Stimulated activated naive CD4-positive, alpha-beta T cell (primary cell): ENCODE measurements at regions not wholly inside any gene's neighbourhood (a gene's known extent, or its start where the extent isn't known, plus 50 kb on each side); places are given as distances from the start of the nearest gene placed in this dataset.
"Not testable (repeated sequence)": the region's sequence is repeated elsewhere in the genome, so short reads cannot be mapped to it uniquely, and the experiment has no call there.

Experiments used
- DNase-seq, 6 experiments: peaks; one replicate each; lab custom pipeline; 2025; lab: John Stamatoyannopoulos, UW

DNA sequence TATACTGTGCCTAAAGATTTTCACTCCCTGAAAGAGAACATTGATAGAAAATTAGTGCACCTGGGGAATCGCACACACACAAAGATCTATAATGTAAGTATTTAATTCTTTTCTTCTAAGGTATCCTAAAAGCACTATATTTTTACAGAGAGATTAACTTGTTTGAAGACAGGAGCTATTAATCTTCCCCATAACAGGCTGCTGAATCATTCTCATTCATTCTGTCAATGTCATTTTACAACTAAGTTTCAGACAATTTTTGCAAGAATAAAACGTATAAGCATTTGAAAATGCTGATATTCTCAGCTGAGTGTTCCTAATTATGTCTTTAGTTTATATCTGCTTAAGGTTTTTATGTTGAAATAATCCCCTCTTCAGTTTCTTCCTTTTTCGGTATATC lies 776.7 kb downstream of the NXPH1 start:
- DNase-seq: no peak

- DNase-seq: no peak
Measured at GRCh38 chr7:9217204-9217603, 783.8 kb downstream of the NXPH1 start.

DNA sequence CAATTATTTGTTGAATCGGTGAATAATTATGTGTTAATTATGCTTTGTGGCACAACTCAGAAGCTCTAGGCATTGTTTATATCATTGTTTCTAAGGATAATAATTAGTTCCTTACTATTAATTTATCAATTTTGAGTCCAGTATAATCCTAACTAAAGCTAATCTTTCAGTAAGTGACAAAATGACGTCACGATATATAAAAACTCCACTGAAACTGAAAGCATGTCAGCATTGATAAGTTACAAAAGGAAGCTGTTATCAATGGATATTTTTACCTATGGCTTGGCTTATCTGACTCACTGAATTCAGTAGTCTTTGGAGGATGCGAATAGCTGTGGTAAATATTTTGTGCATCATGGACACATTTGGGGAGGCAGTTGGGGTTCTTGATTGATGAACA lies 793.1 kb downstream of the NXPH1 start:
- DNase-seq: no peak

- DNase-seq: no peak
Measured at GRCh38 chr7:9231630-9232121, 798.3 kb downstream of the NXPH1 start.

GRCh38 chr7:9240001-9240400 lies 806.6 kb downstream of the NXPH1 start:
- DNase-seq: no peak

DNA sequence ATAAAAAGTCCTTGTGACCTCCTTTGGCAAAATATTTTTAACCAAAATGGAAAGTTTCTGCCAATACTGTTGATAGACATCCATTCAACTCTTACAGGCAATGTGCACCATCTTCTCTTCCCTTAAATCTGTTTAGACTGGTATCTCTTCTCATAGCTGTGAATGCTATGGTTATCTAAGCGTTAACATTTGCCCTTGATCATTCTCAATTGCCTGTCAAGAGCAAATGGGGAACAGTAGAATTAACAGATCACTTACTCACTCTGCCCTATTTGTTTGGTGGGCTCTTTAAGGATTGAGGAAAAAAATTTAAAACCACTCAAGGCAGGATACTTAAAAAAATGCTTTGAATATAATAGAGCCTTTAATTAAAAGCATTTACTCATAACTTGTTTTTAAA lies 808.4 kb downstream of the NXPH1 start:
- DNase-seq: no peak

DNA sequence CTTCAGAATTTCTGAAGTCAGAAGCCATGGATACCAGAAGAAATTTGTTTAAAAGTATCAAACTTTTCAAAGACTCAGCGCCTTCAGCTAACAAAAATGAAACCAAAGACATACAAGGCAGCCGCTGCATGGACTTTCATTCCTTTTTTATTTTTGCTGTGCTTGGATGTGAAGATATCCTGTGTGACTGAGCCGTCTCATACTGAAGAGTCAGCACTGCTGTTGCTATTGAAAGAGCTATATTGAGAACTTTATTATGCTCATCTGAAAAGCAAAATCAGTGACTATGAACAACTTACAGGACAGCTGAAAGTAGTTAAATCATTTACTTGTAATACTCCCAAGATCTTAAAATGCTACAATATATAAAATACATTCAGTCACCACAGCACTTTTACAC lies 809.2 kb downstream of the NXPH1 start:
- DNase-seq: no peak

DNA sequence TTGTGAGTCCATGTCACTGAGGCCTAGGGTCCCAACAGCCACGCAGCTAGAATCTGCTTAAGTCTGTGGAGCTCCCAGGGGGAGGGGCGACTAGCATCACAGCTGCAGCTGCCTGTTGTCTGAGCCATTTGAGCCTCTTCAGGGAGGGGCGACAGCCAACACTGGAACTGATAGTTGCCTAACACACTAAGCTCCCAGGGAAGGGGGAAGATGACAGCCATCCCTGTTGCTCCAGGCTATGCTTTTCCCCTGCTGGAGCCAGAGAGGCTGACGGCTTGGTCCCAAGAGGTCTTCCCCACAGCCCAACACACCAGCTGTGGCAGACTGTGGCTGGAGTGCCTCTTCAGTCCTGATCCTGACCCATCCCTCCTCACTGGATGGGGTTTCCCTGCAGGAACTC lies 817.5 kb downstream of the NXPH1 start:
- no peak for DNase-seq

DNA sequence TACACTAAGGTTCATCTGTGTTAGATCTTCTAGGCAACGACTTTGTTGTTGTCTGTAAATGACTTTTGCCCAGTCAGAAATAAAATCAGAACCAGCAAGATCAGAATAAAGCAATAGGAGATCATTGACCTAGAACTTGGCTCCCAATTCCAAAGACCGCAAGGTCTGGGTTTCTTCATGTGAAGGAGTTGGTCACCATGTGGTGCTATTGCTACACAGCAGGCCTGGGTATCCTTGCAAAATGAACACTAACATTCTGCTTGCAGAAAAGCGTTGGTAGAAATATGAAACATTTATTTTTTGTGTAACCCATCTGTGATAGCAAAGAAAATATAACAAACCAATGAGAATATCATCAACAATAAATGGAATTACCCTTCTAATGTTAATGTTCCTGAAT lies 831.0 kb downstream of the NXPH1 start:
- DNase-seq: no peak

- DNase-seq: no peak
Measured at GRCh38 chr7:9280088-9280487, 846.7 kb downstream of the NXPH1 start.

GRCh38 chr7:9283246-9283645 lies 849.8 kb downstream of the NXPH1 start:
- DNase-seq: no peak

DNA sequence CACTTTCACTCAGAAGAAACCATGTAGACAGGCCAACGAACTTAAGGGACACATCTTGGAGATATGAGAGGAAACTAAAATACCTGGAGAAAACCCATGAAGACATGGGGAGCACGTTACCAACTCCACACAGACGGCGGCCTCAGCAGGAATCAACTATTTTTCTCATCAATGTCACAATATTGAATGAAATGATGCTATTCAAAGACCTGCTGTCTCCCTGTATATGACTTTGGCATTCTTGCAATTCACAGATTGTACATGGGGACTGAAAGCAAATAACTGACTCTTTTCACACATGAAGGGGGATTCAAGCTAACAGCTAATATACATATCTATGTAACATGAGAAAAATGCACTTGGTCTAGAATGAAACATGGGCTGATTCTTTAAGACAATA lies 869.0 kb downstream of the NXPH1 start:
- DNase-seq: no peak

DNA sequence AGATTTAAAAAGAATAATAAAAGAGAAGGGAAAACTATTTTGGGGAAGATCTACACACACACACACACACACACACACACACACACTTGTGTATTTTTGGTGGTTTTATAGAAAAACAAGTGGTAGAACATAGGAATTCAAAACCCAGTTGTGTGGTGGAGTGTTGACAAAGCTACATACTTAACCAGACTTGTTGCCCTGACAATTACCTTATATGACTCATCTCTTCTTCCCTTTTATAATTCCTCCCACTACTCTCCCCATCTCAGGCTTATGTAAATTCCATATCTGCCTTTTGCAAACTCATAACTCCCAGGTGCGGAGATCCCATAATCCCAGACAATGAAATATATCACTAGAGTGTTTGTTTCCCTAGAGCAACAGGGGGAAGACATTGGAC lies 873.7 kb downstream of the NXPH1 start:
- no peak for DNase-seq

GRCh38 chr7:9324513-9324912 lies 891.1 kb downstream of the NXPH1 start:
- no peak for DNase-seq

GRCh38 chr7:9328296-9328695 lies 894.9 kb downstream of the NXPH1 start:
- no peak for DNase-seq

DNA sequence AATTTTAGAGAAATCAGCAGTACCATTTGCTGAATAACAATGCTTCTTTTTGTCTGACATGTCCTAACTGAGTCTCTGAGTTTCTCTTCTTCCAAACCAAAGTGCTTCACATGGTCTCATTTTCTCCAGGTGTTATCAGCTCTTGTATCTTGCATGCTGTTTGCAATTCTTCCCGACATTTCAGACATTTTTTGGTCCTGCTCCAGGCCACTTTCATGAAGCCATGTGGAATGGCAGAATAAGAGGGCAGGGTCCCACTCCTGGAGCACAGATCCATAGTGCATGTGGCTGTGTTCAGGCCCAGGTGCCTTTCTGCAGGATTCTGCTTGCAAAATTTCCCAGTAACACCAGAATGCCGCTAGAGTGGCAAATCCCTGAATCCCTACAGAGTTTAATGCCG lies 916.2 kb downstream of the NXPH1 start:
- no peak for DNase-seq

GRCh38 chr7:9391221-9391620 lies 957.8 kb downstream of the NXPH1 start:
- DNase-seq: no peak

DNA sequence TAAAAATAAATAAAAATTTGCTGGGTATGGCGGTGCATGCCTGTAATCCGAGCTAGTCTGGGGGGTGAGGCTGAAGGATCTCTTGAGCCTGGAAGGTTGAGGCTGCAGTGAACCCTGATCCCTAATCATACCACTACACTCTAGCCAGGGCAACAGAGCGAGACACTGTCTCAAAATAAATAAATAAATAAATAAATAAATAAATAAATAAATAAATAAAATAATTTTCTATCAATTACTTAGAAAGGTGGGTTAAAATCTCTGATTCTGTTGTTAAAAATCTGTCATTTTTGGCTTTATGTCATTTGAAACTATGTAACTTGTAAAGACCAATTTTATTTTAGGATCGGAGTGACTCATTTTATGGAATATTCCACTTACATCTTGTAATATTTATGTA lies 958.6 kb downstream of the NXPH1 start:
- no peak for DNase-seq

GRCh38 chr7:9404386-9404785 lies 971.0 kb downstream of the NXPH1 start:
- not testable (repeated sequence) for DNase-seq

GRCh38 chr7:9407816-9408215 lies 974.4 kb downstream of the NXPH1 start:
- no peak for DNase-seq

DNA sequence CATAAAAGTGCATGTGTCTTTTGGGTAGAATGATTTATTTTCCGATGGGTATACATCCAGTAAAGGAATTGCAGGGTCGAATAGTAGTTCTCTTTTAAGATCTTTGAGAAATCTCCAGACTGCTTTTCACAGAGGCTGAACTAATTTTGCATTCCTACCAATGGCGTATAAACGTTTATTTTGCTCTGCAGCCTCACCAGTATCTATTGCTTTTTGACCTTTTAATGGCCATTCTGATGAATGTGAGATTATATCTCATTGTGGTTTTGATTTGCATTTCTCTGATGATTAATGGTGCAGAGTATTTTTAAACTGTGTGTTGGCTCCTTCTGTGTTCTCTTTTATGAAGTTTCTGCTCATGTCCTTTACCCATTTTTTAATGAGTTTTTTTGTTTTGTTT lies 1020.1 kb downstream of the NXPH1 start:
- DNase-seq: no peak

DNA sequence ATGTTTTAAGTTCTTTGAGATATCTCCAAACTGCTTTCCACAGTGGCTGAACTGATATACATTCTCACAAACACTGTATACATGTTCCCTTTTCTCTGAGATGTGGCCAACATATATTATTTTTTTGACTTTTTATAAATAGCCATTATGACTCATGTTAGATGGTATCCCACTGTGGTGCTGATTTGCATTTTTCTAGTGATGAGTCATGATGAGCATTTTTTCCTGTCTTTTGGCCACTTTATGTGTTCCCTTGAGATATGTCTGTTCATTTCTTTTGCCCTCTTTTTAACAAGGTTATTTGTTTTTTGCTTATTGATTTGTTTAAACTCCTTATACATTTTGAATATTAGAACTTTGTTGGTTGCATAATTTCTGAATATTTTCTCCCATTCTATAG lies 1055.1 kb downstream of the NXPH1 start:
- DNase-seq: no peak

GRCh38 chr7:9498303-9498702 lies 1064.9 kb downstream of the NXPH1 start:
- no peak for DNase-seq

DNA sequence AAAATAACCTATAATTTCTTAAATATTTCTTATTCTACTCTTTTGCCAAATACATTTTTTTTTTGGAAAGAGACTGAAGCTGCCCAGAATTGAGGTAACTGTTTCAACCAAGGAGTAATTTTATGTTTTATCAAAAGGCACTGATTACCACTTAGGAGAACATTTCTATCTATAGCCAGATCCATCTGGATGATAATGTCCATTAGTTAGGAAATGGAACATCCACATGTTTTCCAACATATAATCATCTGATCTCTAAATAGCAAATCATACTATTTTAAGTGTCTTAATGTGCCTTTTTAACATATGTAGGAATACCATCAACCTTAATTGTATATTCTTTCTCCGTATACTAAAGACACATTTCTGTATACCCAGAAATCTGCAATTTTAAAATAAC lies 1068.9 kb downstream of the NXPH1 start:
- DNase-seq: no peak

DNA sequence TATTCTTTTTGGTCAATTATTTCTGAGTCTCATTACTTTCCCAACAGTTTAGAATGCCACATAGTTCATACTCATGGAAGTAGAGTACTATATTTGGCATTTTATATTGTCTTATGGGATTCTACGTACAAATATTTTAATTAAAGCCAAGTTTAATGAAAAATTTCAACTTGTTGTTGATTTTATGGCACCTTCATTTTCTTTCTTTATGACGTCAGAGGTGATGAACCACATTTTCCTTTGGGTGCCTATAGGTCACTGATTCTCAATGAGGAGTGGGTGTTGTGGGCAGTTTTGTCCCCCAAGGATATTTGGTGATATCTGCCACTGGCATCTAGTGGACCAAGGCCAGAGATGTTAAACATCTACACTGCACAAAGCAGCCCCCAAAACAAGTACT lies 1071.3 kb downstream of the NXPH1 start:
- no peak for DNase-seq
